DMS153 treated with DMSO at 0.1 percent for 48 hours (cell line): ENCODE measurements at regions not wholly inside any gene's neighbourhood (a gene's known extent, or its start where the extent isn't known, plus 50 kb on each side); places are given as distances from the start of the nearest gene placed in this dataset.

ENCODE experiments used
- DNase-seq: peaks from one replicate; lab custom pipeline; 2025; ENCODE audit not compliant: unreplicated experiment; lab: John Stamatoyannopoulos, UW

DNA sequence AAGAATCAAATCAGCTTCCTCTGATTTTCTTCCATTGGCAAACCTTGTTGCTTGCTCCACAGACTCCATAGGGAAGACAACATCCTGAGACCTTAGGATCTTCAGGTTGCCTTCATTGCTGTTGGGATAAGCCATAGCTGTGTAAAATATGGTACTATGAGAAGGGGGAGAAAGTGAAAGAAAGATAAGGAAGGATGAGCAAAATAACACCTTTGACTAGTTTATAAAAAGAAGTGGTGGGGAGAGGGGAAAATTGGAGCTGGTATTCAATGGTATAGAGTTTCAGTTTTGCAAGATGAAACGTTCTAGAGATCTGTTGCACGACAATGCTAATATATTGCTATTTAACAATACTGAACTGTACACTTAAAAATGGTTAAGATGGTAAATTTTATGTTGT is 180.4 kb upstream of the PHYHIPL start:
- no peak for DNase-seq

GRCh38 chr10:58996866-58997265 is 179.6 kb upstream of the PHYHIPL start:
- DNase-seq = no peak

DNA sequence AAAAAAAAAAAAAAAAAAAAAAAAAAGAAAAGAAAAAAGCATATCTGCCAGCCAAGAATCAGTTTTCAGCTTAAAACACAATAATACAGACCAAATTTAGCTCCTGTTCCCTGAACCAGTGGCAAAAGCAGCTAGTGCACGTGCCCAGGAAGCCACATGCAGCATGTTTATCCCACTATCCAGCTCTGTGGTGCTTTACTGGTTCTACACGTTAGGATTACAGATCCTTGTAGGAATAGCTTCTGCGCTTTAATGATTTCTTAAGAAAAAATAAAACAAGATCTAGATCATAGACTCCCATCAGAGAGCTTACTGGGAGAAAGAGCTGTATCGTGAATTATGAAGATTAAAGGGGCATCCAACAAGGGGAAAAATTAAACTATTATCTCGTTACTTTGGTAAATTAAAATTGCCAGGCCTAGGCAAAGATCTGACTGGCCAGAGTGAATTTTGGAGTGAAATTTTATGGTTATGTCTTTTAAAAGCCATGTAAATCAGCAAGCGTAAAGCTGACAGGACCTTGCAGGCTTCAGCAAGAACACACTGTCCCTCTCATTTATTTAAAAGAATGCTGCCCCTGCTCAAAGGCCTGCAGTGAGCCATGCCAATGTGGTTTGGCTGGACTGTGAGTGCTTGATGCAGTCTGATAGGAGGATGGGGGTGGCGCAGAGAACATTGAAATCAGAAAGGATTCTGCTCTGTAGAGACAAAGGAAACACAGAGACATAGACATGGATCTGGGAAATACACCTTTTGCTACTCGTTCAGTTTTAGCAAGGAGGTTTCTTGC is 177.3 kb upstream of the PHYHIPL start:
- no peak for DNase-seq

GRCh38 chr10:59000162-59000825 is 176.1 kb upstream of the PHYHIPL start:
- DNase-seq = no peak

DNA sequence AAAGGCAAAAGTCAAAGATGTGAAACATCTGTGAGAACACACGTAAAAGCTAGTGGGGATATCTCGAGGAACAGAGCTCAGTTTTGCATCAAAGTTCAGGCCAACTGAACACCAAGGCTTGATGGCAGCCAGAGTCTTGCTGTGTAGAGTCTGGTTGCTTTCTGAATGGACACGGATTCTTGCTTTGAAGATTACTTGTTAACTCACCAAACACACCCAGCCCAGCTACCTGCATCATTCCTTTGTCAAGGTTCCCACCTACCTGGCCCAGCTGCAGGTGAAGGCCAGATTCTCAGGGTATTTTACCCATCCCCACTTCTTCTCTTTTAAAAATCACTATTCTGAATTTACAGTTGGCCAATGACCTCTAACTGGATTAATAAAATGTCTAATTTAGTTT is 174.4 kb upstream of the PHYHIPL start:
- no peak for DNase-seq

DNA sequence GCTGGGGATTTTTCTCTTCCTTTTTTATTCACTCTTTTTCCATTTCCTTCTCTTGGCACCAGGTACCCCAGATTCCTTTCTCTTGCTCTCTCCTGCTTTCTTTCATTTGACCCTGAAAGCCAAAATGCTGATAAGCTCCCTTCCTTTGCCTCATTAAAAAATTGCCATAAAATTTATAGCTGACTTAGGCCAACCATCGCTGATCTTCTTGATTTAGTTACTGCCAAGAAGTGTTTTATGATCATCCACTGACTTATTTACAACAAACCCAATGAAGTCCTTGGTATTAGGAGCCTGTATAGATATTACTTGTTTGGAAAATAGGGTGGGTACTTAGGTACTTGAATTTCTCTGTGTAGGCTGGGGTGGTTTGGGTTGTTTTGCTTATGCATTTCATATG is 173.2 kb upstream of the PHYHIPL start:
- DNase-seq = no peak

GRCh38 chr10:59004392-59004791 is 172.1 kb upstream of the PHYHIPL start:
- no peak for DNase-seq

GRCh38 chr10:59006511-59007306 is 169.7 kb upstream of the PHYHIPL start:
- DNase-seq = no peak

DNA sequence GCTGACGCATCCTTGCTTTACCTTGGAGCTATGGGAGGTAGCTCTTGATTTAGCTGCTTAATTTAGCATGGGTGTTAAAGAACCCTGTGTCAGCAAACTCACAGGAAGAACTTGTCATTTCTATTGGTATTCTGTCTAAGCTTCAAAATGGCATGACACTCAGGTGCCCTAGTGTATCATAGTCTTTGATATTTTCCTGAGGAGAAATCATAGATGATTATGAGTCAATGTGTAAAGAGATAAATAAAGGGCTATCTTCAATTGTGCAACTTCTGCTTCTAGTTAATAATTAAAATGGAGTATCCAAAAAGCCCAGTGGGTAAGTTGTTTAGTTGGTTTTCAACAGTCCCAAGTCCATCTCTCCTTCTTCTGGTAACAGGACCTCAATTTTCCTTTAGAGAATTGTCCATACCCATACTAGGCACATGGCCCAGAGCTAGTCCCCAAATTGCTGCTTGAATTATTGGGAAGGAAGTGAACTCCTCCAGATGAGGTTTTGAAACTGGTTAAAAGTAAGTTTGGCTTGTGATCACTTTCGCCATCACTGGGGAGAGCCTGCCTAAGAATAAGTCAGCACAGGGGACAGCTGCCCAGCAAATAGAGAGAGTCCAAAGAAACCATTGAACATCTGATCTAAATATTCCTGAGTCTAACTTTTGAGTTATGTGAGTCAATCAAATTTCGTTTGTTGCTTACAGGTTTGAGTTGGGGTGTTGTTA is 169.0 kb upstream of the PHYHIPL start:
- no peak for DNase-seq

GRCh38 chr10:59008452-59008851 is 168.0 kb upstream of the PHYHIPL start:
- no peak for DNase-seq

GRCh38 chr10:59011972-59012632 is 164.3 kb upstream of the PHYHIPL start:
- no peak for DNase-seq

DNA sequence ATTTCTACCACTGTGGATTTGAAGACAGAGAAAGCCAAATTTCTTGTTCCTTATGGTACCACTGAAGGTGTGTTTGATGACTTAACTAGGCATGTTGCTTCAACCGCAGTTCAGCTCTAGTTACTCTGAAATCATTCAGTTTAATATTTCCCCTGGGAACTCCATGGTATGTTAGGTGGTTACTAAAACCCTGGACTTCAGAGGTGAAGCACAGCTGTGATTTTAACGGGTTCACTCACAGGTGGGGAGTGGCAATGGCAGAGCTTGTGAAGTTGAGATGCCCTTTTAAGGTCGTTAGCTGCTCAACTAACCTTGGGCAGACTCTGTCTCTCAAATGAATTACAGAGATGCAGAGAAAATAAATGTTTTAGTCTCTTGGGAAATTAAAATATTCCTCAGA is 163.6 kb upstream of the PHYHIPL start:
- no peak for DNase-seq

- no peak for DNase-seq
These were observed 160.4 kb upstream of the PHYHIPL start for GRCh38 chr10:59016043-59016442.

GRCh38 chr10:59018977-59019376 is 157.5 kb upstream of the PHYHIPL start:
- no peak for DNase-seq

- DNase-seq = no peak
These were observed 156.8 kb upstream of the PHYHIPL start for GRCh38 chr10:59019603-59020002.

DNA sequence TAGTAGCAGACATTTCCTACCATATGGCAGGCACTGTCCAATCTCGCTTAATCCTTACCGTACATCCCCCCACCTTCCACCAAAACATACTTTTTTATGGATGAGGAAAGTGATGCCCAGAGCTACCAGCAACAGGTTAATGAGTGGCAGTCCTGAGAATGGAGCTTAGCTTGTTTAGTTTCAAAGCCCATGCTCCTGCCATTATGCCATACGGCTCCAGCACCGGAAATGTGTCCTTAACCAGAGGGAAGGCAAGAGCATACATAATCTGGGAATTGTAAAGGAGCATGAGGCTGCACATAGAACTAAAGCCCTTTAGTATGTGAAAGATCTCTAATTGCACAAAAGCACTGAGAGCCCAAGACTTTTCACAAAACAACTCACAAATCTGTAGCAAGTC is 155.9 kb upstream of the PHYHIPL start:
- DNase-seq = no peak

DNA sequence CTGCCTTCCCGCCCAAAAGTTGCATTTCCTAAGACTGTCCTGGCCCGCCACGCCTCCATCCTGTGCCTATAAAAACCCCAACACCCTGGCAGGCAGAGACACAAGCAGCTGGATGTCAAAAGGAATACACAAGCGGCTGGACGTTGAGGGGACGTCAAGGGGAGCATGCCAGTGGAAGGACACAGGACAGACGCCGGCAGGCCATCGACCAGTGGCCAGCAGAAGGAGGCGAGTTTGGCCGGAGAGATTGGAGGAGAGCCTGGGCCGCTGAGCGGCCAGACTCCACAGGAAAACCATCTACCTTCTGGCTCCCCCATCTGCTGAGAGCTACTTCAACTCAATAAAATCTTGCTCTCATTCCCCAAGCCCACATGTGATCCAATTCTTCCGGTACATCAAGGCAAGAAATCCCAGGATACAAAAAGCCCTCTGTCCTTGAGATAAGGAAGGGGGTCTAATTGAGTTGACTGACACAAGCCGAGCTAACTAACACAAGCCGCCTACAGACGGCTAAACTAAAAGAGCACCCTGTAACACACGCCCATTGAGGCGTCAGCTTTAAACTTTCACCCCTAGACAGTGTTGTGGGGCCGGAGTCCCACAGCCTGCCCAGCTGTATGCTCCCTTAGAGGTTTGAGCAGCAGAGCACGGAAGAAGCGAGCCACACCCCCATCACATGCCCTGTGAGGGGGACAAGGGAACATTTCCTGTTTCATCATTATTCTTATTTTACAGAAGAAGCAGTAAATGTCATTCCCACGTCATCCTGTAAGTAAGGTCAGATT is 150.3 kb upstream of the PHYHIPL start:
- DNase-seq = no peak

- DNase-seq = no peak
These were observed 148.3 kb upstream of the PHYHIPL start for GRCh38 chr10:59027975-59028655.

GRCh38 chr10:59033622-59034021 is 142.8 kb upstream of the PHYHIPL start:
- DNase-seq = no peak
